ENCODE measurements at regions not wholly inside any gene's neighbourhood (a gene's known extent, or its start where the extent isn't known, plus 50 kb on each side); places are given as distances from the start of the nearest gene placed in this dataset.

GRCh38 chr5:93057311-93057710 is 523.7 kb downstream of the NR2F1-AS1 start:
- H3K4me3 Mint-ChIP-seq = no peak overlapping the region
- CTCF ChIA-PET = interaction anchor here (0.7 kb wide), 1 partner anchor 148 kb away, joined by 3 read pairs; no protein-coding TSS in a partner anchor

GRCh38 chr5:93055971-93056370 is 525.0 kb downstream of the NR2F1-AS1 start:
- CTCF ChIA-PET = no interaction called here
- POLR2A ChIA-PET = no interaction called here
- DNase-seq (ENCODE audit: low spot score) (no peak), ATAC-seq (no peak)
- H3K4me3 Mint-ChIP-seq = no peak overlapping the region
- peaks cover 12% of the 10 kb centered on the region for H3K9me3 Mint-ChIP-seq
- H3K4me1 Mint-ChIP-seq = peaks cover 23% of the 10 kb centered on the region
- H3K27me3 Mint-ChIP-seq (ENCODE audit: low read depth) = no peaks in the 10 kb centered on the region
- TF ChIP-seq NFATC4 (CRISPR knock-in tag; IDR thresholded peaks at IDR 0.05) = no peak
- no peak for TF ChIP-seq CREB1 (CRISPR knock-in tag; IDR thresholded peaks at IDR 0.05)
- TF ChIP-seq SMAD3 (CRISPR knock-in tag; IDR thresholded peaks at IDR 0.05; ENCODE audit: borderline replicate concordance) = no peak
- TF ChIP-seq ARID4B (CRISPR knock-in tag; IDR thresholded peaks at IDR 0.05; ENCODE audit: borderline replicate concordance) = no peak
- no peak for TF ChIP-seq PRRX2 (CRISPR knock-in tag; IDR thresholded peaks at IDR 0.05)
- no peak for TF ChIP-seq ZNF281 (CRISPR knock-in tag; IDR thresholded peaks at IDR 0.05)
- no peak for TF ChIP-seq JAZF1 (CRISPR knock-in tag; IDR thresholded peaks at IDR 0.05)
- TF ChIP-seq MYBL2 (CRISPR knock-in tag; IDR thresholded peaks at IDR 0.05) = no peak
- TF ChIP-seq E2F4 (CRISPR knock-in tag; IDR thresholded peaks at IDR 0.05; ENCODE audit: borderline replicate concordance, low read depth) = no peak
- no peak for TF ChIP-seq ATF2 (CRISPR knock-in tag; IDR thresholded peaks at IDR 0.05; ENCODE audit: borderline replicate concordance, low read depth)
- TF ChIP-seq USF1 (CRISPR knock-in tag; IDR thresholded peaks at IDR 0.05) = no peak
- TF ChIP-seq ZNF396 (CRISPR knock-in tag; IDR thresholded peaks at IDR 0.05; ENCODE audit: borderline replicate concordance) = no peak
- no peak for TF ChIP-seq AR (CRISPR knock-in tag; IDR thresholded peaks at IDR 0.05)
- no peak for TF ChIP-seq HMGA2 (CRISPR knock-in tag; IDR thresholded peaks at IDR 0.05)
- TF ChIP-seq ZNF423 (CRISPR knock-in tag; IDR thresholded peaks at IDR 0.05) = no peak
- no peak overlapping the region for H3K27ac Mint-ChIP-seq
- H3K36me3 Mint-ChIP-seq = peaks cover 12% of the 10 kb centered on the region

More at GRCh38 chr5:93057311-93057710, 523.7 kb downstream of the NR2F1-AS1 start:
- ATAC-seq (peak; percentile 77), DNase-seq (ENCODE audit: low spot score) (no peak)
- H3K27ac Mint-ChIP-seq = no peak overlapping the region
- POLR2A ChIA-PET = no interaction called here
- peaks cover 12% of the 10 kb centered on the region for H3K9me3 Mint-ChIP-seq
- no peaks in the 10 kb centered on the region for H3K27me3 Mint-ChIP-seq (ENCODE audit: low read depth)
- peaks cover 12% of the 10 kb centered on the region for H3K36me3 Mint-ChIP-seq
- TF ChIP-seq OVOL2 (CRISPR knock-in tag; IDR thresholded peaks at IDR 0.05; ENCODE audit: borderline replicate concordance) (no peak), JAZF1 (CRISPR knock-in tag; IDR thresholded peaks at IDR 0.05) (no peak), CDX4 (CRISPR knock-in tag; IDR thresholded peaks at IDR 0.05; ENCODE audit: borderline replicate concordance) (no peak), IRF2 (CRISPR knock-in tag; IDR thresholded peaks at IDR 0.05; ENCODE audit: borderline replicate concordance, low read depth) (no peak), ZNF232 (CRISPR knock-in tag; IDR thresholded peaks at IDR 0.05) (no peak), ZBTB21 (CRISPR knock-in tag; IDR thresholded peaks at IDR 0.05; ENCODE audit: borderline replicate concordance) (no peak), NR1H2 (CRISPR knock-in tag; IDR thresholded peaks at IDR 0.05) (no peak), SP1 (CRISPR knock-in tag; conservative IDR thresholded peaks at IDR 0.05) (no peak)
- peaks cover 23% of the 10 kb centered on the region for H3K4me1 Mint-ChIP-seq
